ENCODE measurements at regions not wholly inside any gene's neighbourhood (a gene's known extent, or its start where the extent isn't known, plus 50 kb on each side); places are given as distances from the start of the nearest gene placed in this dataset.

- no peaks in the 10 kb centered on the region for H3K79me2 ChIP-seq (ENCODE audit: control insufficient read depth, insufficient read depth, low read length)
- 72% methylated on average over 5 of the region's 5 CpGs for WGBS (ENCODE audit: insufficient coverage, low coverage, missing lambda C conversion rate)
- H3K9me1 ChIP-seq (ENCODE audit: control insufficient read depth, insufficient read depth, low read length) = no peaks in the 10 kb centered on the region
- no peak overlapping the region for H3K4me3 ChIP-seq
- no peak overlapping the region for H2AFZ ChIP-seq (ENCODE audit: low read depth, low read length)
- no peak overlapping the region for H3K9ac ChIP-seq (ENCODE audit: insufficient read depth in 1 of 2, low read depth in 2 of 2, low read length in 2 of 2)
- no peaks in the 10 kb centered on the region for H3K9me3 ChIP-seq (replicated peaks; ENCODE audit: control insufficient read depth, insufficient read depth, low read depth, low read length)
- in situ Hi-C loops (cut with MboI) (no loop called here), intact Hi-C loops (cut with micrococcal nuclease) (loop anchor here (5.0 kb wide), 1 partner anchor 85 kb away; no protein-coding TSS in a partner anchor)
- TF ChIP-seq ZBTB34 (CRISPR knock-in tag; IDR thresholded peaks at IDR 0.05) (no peak), TSC22D4 (tag; IDR thresholded peaks at IDR 0.05) (no peak)
- ChIA-PET CTCF (ENCODE audit: low intra/inter-chr PET ratio) (no interaction called here), POLR2A (no interaction called here)
- FAIRE-seq (no peak), DNase-seq (ENCODE audit: extremely low read depth in 1 of 4, low spot score in 3 of 4) (no peak), ATAC-seq (no peak)
- no peak overlapping the region for H3K4me2 ChIP-seq (ENCODE audit: insufficient read depth, low read length)
- H4K20me1 ChIP-seq (replicated peaks; ENCODE audit: control insufficient read depth, insufficient read depth, low read length) = no peaks in the 10 kb centered on the region
- H3K36me3 ChIP-seq (ENCODE audit: control insufficient read depth, insufficient read depth, low read length) = no peaks in the 10 kb centered on the region
- no peak overlapping the region for H3K27ac ChIP-seq (ENCODE audit: extremely low read depth, low read depth, low read length)
- no peaks in the 10 kb centered on the region for H3K27me3 ChIP-seq (ENCODE audit: control insufficient read depth in 2 of 2, insufficient read depth in 2 of 2, low read length in 2 of 2)
- peaks cover 3 to 27% of the 10 kb centered on the region in 2 experiments; a peak in 4 of 5 replicates for H3K4me1 ChIP-seq (replicated peaks in 1 of 2; ENCODE audit: control insufficient read depth in 2 of 2, insufficient read depth in 2 of 2, low read length in 2 of 2)
- no TSS peak for BruUV-seq (replicated peaks)
Observed at GRCh38 chr1:58966917-58967740, 183.3 kb upstream of the JUN start.
